T follicular helper cell (primary cell): ENCODE measurements at regions not wholly inside any gene's neighbourhood (a gene's known extent, or its start where the extent isn't known, plus 50 kb on each side); places are given as distances from the start of the nearest gene placed in this dataset.

ENCODE experiments used
- DNase-seq: peaks from one replicate; pipeline ENCODE4 v3.0.0-alpha.2; 2020; ENCODE audit warnings: low read depth

DNA sequence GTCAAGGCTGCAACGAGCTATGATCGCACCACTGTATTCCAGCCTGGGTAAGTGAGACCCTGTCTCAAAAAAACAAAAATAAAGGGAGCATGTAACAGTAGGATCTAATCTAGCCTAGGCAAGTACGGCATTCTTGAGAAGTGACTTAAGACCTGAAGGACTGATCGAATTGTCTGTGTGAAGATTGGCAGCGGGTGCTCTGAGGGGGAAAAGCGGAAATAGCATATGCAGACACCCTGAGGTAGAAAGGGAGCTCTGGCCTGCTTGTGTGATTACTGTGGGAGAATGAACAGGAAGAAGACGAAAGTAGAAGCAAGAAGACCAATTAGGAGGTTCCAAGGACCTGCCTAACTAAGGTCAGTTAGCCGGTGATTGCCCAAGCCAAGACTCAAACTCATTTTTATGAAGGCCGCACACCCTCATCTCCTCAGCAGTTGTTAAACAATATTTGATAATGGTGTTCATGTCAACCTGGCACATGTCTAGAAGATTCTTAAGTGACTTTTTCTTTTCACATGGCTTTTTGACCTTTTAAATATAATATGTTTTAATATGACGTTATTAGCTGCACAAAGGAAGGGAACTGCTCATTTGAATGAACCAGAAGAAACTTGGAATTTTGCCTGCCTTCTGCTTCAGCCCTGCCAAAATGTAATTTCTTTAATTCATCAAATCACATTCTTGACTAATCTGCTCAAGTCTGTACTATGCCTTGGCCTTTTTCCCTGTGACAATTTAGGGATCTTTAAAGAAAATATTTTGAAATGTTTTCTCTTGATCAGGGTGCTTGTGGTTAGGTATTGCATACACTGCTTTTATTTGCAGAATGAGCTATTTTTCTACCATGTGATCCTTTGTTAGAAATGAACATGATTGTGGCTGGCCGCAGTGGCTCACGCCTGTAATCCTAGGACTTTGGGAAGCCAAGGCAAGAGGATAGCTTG is 289.2 kb upstream of the DMRT1 start:
- no peak for DNase-seq

DNA sequence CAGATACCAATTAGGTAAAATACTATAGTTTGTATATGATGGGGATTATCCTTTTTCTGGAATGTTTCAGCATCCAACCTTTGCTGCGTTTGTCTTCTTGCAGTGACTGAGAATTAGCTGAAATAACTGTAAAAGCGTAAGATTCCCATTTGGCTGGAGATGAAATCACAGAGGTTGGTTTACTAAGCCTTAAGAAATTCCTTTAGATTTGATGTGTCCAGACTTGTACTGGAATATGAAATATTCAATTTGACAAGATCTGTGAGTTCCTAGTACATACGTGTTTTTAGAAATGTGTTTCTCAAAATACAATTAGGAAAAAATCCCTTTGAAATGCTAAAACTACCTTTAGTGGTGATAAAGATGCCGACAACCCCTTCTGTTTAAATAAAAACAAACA is 286.0 kb upstream of the DMRT1 start:
- no peak for DNase-seq

DNA sequence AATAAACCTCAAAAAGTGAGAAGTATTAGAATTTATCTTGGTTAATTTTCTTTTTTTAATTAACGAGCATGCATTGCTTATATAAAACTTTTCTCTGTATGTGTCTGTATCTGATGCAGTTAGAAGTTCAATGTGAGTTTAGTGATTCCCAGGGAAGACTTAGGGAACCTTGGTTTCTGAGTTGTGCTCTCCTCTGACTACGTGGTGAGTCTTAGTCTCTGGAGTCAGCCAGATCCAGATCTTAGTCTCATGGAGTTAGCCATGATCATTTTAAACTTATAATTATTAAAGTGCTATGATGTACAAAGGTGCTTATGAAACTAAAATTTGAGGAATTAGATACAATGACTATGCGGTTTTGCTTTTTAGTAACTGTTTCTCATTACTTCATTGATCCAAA is 285.3 kb upstream of the DMRT1 start:
- no peak for DNase-seq

DNA sequence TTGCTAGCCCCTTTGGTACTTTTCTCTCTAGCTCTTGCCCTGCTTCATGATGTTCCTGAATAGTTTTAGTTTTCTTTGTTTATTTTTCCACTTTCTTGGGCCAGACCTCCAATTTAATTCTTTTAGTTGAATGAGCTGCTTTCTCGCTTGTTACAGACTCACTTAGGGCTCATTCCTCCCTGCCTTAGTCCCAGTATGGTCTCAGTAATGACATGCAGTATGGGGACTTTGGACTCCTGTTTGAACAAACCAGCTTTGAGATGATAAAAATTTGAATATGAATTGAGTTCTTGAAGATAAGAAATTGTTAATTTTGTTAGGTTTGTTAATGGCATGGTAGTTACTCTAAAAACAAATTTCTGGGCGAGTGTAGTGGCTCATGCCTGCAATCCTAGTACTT is 284.8 kb upstream of the DMRT1 start:
- DNase-seq: no peak

DNA sequence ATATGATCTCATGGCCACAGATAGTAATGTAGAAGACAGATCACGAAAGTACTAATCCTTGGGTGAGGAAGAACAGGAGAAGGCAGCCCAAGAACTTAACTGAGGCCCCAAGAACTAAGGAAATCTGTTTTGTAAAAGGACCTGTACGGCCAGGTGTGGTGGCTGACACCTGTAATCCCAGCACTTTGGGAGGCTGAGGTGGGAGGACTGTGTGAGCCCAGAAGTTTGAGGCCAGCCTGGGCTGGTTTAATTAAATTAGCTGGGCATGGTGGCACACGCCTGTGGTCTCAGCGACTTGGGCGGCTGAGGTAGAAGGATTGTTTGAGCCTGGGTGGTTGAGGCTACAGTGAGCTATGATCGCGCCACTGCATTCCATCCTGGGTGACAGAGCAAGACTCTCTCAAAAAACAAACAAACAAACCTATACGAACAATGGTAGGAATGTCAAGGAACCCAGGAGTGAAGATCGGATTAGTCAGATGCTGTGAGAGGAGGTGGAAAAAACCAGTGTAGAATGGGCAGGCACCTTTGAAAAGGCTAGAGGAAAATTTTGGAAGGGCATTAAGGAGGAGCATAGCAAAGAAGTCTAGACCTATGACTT is 283.8 kb upstream of the DMRT1 start:
- DNase-seq: no peak

DNA sequence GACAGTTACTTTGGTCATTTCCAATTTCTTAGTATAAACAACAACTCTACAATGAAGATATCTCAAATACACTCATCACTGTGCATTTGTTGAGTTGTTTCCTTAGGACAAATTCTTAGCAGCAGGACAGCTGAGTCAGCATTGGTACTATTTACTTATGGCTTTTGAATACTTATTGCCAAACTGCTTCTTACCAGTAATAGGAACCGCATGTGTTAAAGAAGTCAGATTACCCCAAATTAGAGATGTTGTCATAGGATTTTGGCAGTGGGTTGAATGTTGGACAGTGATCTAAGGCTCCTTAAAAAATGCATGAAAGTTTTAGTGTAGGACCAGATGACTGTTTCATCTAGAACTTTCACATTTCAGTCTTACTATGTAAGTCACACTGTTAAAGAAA is 280.1 kb upstream of the DMRT1 start:
- no peak for DNase-seq

DNA sequence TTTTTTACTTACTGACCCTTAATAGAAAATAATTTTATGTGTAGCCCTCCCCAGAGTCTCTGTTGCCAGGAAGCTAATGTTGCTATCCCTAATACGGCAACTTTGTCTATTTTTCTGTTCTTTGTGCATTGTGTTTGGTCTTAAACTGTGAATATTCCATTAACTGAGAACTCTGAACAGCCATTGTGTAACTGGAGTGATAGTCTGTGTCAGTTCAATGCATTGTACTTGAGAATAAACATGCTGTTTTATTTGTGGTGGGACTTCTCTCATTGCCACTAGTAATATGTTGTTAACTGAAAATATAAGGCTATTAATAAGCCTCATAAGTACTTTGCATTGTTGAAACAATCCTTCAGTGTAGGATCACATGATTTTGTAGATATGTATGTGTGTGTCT is 278.3 kb upstream of the DMRT1 start:
- no peak for DNase-seq

DNA sequence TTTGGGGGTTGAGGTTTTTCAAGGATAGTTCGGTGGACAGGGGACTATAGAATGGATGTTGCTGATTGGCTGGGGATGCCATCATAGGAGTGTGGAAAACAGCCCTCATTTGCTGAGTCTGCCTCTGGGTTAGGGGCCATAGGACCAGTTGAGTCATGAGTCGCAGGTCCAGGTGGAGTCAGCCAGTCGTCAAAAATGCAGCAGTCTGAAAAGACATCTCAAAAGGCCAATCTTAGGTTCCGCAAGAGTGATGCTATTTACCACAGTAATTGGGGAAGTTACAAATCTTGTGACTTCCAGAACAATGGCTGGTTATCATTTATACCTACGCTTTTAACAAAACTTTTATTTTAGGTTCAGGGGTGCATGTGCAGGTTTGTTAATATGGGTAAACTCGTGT is 276.0 kb upstream of the DMRT1 start:
- no peak for DNase-seq

DNA sequence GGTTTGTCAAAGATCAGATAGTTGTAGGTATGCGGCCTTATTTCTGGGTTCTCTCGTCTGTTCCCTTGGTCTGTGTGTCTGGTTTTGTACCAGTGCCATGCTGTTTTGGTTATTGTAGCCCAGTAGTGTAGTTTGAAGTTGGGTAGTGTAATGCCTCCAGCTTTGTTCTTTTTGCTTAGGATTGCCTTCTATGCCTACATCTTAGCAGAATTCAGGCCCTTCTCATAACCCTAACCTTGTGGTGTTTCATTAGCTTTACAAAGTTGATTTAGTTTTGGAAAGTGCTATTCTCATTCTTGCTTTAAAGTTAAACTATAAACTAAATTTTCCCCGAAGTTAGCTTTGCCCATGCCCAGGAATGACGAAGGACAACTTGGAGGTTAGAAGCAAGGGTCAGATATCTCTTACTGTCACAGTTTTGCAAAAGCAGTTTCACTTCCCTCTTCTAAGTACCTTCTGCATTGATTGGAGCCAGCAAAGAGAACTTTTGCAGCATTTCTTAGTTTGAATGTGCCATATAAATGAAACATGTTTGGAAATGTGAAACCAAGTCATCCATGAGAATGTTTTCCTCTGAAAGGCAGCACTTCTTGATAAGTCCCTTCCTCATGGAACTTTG is 274.3 kb upstream of the DMRT1 start:
- DNase-seq: no peak

DNA sequence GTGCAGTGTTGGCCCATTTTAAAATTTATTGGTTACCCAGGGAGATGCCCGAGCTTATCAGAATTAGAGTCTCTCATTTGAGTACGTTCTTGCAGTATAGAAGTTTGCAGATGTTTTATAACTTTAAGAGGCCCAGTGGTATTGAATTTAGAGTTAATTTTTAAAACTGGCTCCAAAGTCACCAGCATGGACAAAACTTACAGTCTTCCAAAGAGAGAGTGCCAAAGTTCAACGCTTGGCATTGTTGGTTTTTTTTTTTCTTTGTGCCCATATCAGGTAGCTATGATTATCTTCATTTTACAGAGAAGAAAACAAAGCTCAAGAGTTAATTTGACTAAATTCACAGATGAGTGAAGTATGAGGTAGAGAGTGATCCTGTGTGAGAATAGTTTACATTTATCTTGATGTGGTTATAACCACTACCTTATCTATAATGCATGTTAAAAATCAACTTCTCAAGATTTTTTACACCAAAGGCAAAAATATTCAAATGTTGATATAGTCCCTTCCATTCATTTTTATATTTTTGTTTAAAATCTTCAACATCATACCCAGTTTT is 273.7 kb upstream of the DMRT1 start:
- DNase-seq: no peak

DNA sequence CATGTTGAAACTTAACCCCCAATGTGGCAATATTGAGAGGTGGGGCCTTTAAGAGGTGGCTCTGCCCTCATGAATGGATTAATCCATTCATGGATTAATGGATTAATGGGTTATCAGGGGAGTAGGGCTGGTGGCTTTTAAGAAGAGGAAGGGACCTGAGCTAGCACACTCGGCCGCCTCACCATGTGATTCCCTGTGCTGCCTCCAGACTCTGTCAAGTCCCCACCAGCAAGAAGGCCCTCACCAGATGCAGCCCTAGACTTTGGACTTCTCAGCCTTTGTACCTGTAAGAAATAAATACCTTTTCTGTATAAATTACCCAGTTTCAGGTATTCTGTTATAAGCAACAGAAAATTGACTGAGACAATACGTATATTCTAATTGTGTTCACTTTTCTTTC is 272.2 kb upstream of the DMRT1 start:
- no peak for DNase-seq

DNA sequence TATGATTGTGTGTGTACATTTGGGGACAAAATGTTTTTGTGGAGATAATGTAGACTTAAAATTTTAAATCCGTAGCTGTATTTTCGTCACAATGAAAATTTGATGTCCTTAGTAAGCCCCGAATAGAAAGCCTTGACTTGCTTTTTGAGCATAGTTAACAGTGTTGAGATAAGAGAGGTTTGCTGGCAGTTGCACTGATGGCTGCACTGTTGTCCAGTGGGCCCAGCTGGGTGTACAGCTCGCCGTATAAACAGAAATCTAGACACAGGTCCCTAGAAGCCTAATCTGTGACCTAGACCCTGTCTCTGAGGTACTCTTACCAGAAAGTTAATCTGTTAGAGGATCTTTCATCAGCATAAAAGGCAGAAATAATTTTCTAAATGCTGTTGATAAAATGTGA is 271.3 kb upstream of the DMRT1 start:
- no peak for DNase-seq

DNA sequence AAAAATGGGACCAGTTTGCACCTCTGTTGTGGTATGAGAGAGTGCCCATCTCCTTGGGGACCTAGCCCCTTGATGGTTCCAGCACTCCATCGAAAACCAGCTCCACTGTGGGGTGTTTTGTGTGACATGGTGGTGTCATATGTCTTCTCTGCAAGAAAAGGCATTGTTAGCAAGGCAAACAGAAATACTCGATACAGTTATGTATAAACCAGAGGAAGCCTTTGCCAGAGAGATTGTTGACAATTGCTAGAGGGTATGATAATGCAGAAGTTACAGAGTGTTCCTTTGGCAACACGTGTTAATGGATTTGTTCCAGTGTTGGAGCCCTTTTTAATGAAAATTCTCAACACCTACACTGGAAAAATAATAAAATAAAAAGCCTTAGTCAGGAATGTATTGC is 270.4 kb upstream of the DMRT1 start:
- DNase-seq: no peak

DNA sequence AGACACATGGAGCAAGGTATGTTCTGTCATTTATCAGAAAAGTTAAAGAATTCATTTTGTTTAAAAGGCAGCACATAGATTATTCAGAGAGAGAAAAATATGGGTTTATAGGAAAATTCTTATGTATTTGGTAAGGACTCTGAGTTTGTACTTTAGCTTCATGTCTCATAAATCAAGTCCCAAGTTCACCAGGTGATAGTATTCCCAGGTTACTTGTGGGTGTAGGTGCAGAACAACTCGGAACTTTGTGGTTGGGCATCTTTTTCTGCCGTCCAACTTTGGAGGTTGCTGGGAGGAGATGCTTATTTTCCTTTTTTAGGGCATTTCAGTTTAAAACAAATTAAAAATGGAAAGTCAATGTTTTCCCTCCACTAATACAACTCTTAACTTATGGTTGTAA is 269.8 kb upstream of the DMRT1 start:
- no peak for DNase-seq

DNA sequence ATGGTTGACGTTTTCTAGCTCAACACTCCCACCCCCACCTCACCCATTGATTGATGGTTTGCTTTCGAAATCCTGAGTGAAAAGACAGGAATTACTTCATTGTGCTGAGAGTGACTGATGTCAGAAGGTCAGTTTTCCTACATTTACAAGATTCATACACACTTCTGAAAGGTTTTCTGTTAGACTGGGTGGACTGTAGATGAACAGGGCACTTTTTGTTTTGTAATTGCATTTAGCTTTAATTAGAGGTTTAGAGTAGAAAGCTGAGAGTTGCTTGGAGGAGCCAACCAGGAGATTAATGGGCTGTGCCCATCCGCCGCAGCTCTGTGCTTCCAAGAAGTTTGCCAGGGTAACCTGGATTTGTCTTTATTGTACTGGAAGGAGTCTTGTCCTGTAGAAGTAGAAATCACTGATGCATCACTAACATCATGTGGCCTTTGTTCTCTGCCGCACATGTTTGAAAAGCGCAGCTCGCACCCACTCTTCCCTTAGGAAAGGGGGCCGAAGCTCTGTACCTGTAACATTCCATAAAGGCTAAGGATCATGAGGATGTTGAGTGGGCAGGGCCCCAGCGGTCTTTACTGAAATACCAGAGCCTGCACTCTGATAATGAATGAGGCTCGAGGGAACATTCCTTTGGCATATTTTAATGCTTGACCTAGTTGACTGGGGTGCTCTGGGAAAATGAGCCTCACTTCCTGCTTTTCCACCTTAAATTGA is 267.6 kb upstream of the DMRT1 start:
- DNase-seq: no peak

DNA sequence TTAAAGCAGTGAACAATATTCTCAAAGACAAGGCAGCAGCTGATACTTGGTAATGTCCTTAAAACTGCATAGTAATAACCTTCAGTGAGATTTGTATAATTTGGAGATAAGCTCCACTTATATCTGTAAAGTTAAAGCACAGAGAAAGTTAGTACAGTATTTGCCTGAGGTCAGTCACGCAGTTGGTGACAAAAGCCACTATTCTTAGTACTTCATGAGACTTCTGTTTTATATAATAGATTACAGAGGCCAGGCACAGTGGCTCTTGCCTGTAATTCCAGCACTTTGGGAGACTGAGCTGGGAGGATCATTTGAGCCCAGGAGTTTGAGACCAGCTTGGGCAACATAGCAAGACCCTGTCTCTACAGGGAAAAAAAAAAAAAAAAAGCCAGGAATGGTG is 266.4 kb upstream of the DMRT1 start:
- DNase-seq: no peak

DNA sequence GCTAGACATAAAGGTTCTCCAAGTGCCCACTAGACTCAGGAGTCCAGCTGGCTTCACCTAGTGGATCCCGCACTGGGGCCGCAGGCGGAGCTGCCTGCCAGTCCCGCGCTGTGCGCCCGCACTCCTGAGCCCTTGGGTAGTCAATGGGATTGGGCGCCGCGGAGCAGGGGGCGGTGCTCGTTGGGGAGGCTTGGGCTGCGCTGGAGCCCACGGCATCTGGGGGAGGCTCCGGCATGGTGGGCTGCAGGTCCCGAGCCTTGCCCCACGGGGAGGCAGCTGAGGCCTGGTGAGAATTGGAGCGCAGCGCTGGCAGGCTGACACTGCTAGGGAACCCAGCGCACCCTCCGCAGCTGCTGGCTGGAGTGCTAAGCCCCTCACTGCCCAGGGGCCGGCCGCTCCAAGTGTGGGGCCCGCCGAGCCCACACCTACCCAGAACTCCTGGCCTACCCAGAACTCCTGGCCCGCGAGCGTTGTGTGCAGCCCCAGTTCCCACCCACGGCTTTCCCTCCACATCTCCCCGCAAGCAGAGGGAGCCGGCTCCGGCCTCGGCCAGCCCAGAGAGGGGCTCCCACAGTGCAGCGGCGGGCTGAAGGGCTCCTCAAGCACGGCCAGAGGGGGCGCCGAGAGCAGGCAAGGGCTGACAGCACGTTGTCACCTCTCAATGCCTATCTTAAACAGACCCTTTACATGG is 260.7 kb upstream of the DMRT1 start:
- DNase-seq: no peak

DNA sequence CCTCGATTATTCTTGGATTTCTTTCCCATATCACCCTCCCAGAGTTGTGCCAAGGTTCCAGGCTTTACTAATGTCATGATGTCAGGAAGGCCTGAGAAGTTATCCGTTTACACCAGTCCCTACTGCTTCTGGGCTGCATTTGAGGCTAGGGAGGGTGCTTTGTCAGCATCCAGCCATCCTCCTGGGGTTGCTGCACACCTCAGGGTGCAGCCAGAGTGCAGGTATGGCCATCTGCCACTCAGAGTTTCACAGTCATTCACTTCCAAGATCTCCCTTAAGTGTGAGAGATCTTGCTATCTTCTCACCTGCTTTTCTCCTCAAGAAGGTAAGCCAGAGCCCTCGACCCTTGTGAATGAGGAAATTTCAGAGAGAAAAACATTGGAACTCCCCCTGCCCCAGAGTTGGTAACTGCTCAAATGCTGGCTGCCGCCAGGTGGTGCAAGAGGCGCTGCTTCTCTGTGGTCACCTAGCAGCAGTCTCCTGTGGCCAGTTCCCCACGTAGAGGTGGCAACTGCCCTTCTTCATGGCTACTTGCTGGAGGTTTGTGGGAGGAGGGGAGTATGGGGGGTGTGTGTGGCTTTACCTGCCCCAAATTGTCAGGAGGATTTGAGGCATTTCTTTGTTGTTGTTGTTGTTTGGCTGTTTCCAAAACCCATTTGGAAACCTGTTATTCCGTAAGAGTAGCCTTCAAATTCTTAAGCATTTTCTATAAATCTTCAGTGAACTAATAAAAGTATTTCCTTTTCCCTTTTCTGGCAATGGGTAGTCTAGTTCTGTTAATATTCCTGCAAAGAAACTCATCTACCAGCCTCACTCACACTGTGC is 259.6 kb upstream of the DMRT1 start:
- DNase-seq: no peak

DNA sequence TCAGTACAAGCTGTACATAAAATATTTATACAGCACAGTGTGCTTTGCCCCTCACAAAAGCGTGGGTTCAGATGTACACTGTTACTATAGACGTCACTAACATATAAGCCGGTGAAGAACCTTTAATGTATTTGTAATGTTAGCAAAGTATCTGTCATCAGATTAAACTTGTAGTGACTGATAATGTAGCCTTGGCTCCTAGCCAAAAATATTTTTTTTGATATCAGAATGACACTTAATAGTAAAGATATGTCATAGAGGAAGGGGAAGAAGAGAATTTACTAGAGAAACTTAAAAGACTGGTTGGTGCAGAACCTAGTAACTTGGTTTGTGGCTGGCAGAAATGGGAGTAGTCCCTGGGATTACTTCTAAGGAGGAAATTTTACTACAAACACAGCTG is 258.7 kb upstream of the DMRT1 start:
- DNase-seq: no peak

DNA sequence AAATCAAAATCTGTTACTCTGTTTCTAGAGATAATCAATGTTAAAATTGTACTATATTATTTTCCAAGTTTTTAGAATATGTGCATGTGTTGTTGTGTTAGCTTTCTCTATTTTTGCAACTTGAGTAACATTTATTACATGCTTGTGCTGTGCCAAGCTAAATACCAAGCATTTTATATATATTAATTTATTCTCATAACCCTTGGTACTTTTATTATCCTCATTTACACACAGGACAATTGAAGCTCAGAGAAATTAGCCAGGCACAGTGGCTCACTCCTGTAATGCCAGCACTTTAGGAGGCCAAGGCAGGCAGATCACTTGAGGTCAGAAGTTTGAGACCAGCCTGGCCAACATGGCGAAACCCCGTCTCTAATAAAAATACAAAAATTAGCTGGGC is 254.0 kb upstream of the DMRT1 start:
- no peak for DNase-seq

DNA sequence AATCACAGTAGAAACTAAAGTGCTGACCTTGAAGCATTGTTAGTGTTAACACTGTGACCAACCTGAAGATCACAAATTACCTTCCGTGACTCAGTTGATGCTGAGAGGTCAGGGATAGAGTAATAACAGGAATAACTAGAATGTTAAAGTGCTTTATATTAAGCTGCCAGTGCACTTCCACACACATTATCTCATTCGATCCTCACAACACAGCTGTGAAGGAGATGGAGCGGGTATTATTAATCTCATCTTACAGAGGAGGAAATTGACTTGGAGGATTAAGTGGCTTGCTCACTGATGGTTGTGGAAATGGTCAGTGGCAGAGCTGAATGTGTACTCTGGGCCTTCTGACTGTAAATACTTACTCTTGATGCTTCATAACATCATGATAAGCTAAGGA is 252.5 kb upstream of the DMRT1 start:
- no peak for DNase-seq
